Keratinocyte (primary cell): ENCODE measurements at regions not wholly inside any gene's neighbourhood (a gene's known extent, or its start where the extent isn't known, plus 50 kb on each side); places are given as distances from the start of the nearest gene placed in this dataset.

ENCODE experiments used
- DNase-seq: peaks from one replicate; pipeline ENCODE4 v3.0.0-alpha.2; 2011; ENCODE audit warnings: low read depth, missing footprints, low spot score
- FAIRE-seq: peaks from 2 replicates; lab custom pipeline; 2011; peaks lifted over from hg19 to GRCh38; lab: Jason Lieb, UNC
- H2AFZ ChIP-seq: 2 replicates; pipeline ENCODE4 v1.6.0; 2012; ENCODE audit warnings: low read length, control low read depth, inconsistent platforms; ENCODE audit not compliant: control insufficient read depth
- H3K27ac ChIP-seq: 2 replicates; pipeline ENCODE4 v1.5.1; 2011; ENCODE audit warnings: low read length; ENCODE audit not compliant: control insufficient read depth, insufficient read depth
- H3K27me3 ChIP-seq: 3 replicates; pipeline ENCODE4 v1.6.0; 2011; ENCODE audit warnings: low read length; ENCODE audit not compliant: control insufficient read depth, insufficient read depth; ENCODE audit errors: extremely low read depth
- H3K36me3 ChIP-seq, 2 experiments: 2 replicates in 1 of 2; 3 replicates in 1 of 2; pipeline ENCODE4 v1.5.1; 2011; ENCODE audit warnings: low read length in 2 of 2, mild to moderate bottlenecking in 1 of 2; ENCODE audit not compliant: control insufficient read depth in 2 of 2, insufficient read depth in 2 of 2; ENCODE audit errors: extremely low read depth in 1 of 2
- H3K4me1 ChIP-seq: 3 replicates; pipeline ENCODE4 v1.5.1; 2011; ENCODE audit warnings: low read length; ENCODE audit not compliant: control insufficient read depth, insufficient read depth; ENCODE audit errors: extremely low read depth
- H3K4me2 ChIP-seq: 3 replicates; pipeline ENCODE4 v1.6.0; 2011; ENCODE audit warnings: low read depth, low read length; ENCODE audit not compliant: control insufficient read depth, insufficient read depth; ENCODE audit errors: extremely low read depth
- H3K4me3 ChIP-seq, 3 experiments: fragments of 200-600 bp in 1 of 3; sonication (generic) in 1 of 3; 2 replicates in 2 of 3; 3 replicates in 1 of 3; pipeline ENCODE4 v1.5.1; 2011 to 2016; ENCODE audit warnings: low read length in 3 of 3, mild to moderate bottlenecking in 3 of 3, control low read depth in 2 of 3, inconsistent platforms in 1 of 3, low read depth in 1 of 3, mixed read lengths in 1 of 3, mixed run types in 1 of 3, moderate library complexity in 1 of 3; ENCODE audit not compliant: control insufficient read depth in 2 of 3, insufficient read depth in 2 of 3; ENCODE audit errors: extremely low read depth in 1 of 3
- H3K79me2 ChIP-seq: 2 replicates; pipeline ENCODE4 v1.6.0; 2012; ENCODE audit warnings: low read length; ENCODE audit not compliant: control insufficient read depth, insufficient read depth
- H3K9ac ChIP-seq: 3 replicates; pipeline ENCODE4 v1.6.0; 2011; ENCODE audit warnings: low read length; ENCODE audit not compliant: control insufficient read depth, insufficient read depth; ENCODE audit errors: extremely low read depth
- H3K9me1 ChIP-seq: 3 replicates; pipeline ENCODE4 v1.6.0; 2011; ENCODE audit warnings: low read length; ENCODE audit not compliant: control insufficient read depth, insufficient read depth; ENCODE audit errors: extremely low read depth
- H3K9me3 ChIP-seq: 2 replicates; pipeline ENCODE4 v1.5.1; 2012; ENCODE audit warnings: low read depth, low read length; ENCODE audit not compliant: control insufficient read depth
- H4K20me1 ChIP-seq: 3 replicates; pipeline ENCODE4 v1.6.0; 2011; ENCODE audit warnings: low read length; ENCODE audit not compliant: control insufficient read depth, insufficient read depth; ENCODE audit errors: extremely low read depth
- CTCF ChIP-seq, 3 experiments: IDR thresholded peaks in 1 of 3; conservative IDR thresholded peaks in 1 of 3; optimal IDR thresholded peaks in 1 of 3; 2 replicates in 2 of 3; 3 replicates in 1 of 3; pipeline versions ENCODE3 to v1.5.1; 2011; ENCODE audit warnings: low read length in 3 of 3, mild to moderate bottlenecking in 3 of 3, moderate library complexity in 2 of 3, control low read depth in 1 of 3, inconsistent platforms in 1 of 3; ENCODE audit not compliant: insufficient read depth in 2 of 3; ENCODE audit errors: extremely low read depth in 1 of 3
- EZH2 ChIP-seq: IDR thresholded peaks from one replicate; pipeline ENCODE4 v1.6.1; 2012; ENCODE audit warnings: inconsistent platforms, mild to moderate bottlenecking, low read length, moderate library complexity
- dilution Hi-C: fragments of 300-500 bp; cut with MboI; formaldehyde crosslinking; loops from one replicate; pipeline ENCODE4 v1.7.0; 2020; ENCODE audit warnings: low sequenced_read_pairs; ENCODE audit not compliant: extremely low pct_ligation_motif_present

GRCh38 chr17:68801335-68802247 is 153.6 kb downstream of the ABCA8 start:
- Histone ChIP-seq H3K4me2 (no peak overlapping the region), H3K27ac (no peak overlapping the region), H3K9me3 (no peaks in the 10 kb centered on the region), H3K27me3 (no peaks in the 10 kb centered on the region), H3K9me1 (no peaks in the 10 kb centered on the region), H4K20me1 (no peaks in the 10 kb centered on the region), H3K9ac (no peak overlapping the region), H3K4me1 (no peaks in the 10 kb centered on the region), H3K79me2 (no peaks in the 10 kb centered on the region), H3K4me3 (no peak overlapping the region), H3K36me3 (no peaks in the 10 kb centered on the region), H2AFZ (no peak overlapping the region)
- TF ChIP-seq EZH2, result no peak
- no peak for TF ChIP-seq CTCF (optimal IDR thresholded peaks at IDR 0.05 in 1 of 3, IDR thresholded peaks at IDR 0.05 in 1 of 3, conservative IDR thresholded peaks at IDR 0.05 in 1 of 3; ENCODE audit: extremely low read depth in 1 of 3, insufficient read depth in 2 of 3, low read length in 3 of 3)
- FAIRE-seq, result no peak
- dilution Hi-C loops, result no loop called here
- no peak for DNase-seq

- Histone ChIP-seq H3K27me3 (no peaks in the 10 kb centered on the region), H3K9me3 (no peaks in the 10 kb centered on the region), H3K9ac (no peak overlapping the region), H3K4me3 (no peak overlapping the region), H3K4me2 (no peak overlapping the region), H3K9me1 (no peaks in the 10 kb centered on the region), H4K20me1 (no peaks in the 10 kb centered on the region), H3K36me3 (no peaks in the 10 kb centered on the region), H2AFZ (no peak overlapping the region), H3K4me1 (no peaks in the 10 kb centered on the region), H3K79me2 (no peaks in the 10 kb centered on the region), H3K27ac (no peak overlapping the region)
- DNase-seq, result no peak
- dilution Hi-C loops, result no loop called here
- TF ChIP-seq EZH2 (no peak), CTCF (optimal IDR thresholded peaks at IDR 0.05 in 1 of 3, IDR thresholded peaks at IDR 0.05 in 1 of 3, conservative IDR thresholded peaks at IDR 0.05 in 1 of 3; ENCODE audit: extremely low read depth in 1 of 3, insufficient read depth in 2 of 3, low read length in 3 of 3) (no peak)
- FAIRE-seq, result no peak
Measured at GRCh38 chr17:68800751-68801150, 154.4 kb downstream of the ABCA8 start.
